ENCODE measurements at regions not wholly inside any gene's neighbourhood (a gene's known extent, or its start where the extent isn't known, plus 50 kb on each side); places are given as distances from the start of the nearest gene placed in this dataset.
"Not testable (repeated sequence)": the region's sequence is repeated elsewhere in the genome, so short reads cannot be mapped to it uniquely, and the experiment has no call there.

DNA sequence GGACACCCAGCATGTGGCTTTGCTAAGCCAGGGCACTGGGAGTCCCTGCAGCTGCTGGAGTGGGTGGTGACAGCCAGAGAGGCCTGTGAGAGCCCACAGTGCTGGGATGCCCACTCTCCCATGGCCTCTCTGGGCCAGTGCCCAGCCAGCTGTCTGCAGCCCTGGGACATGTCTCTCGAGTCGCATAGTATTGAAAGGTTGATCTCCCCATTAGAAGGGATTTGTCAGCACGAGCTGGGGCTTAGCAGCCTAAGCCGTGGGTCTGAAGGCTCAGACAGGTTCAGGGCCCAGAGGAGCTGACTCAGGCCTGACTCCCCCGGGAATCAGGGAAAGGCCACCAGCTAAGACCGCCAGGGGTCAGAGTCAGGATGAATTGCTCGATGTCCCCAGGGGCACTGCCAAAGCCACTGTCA is 53.5 kb downstream of the FOXD2 start:
- no peak for TF ChIP-seq CTCF (IDR thresholded peaks at IDR 0.05)
- H3K4me3 Mint-ChIP-seq (ENCODE audit: unreplicated experiment): no peak overlapping the region
- no peak for DNase-seq (ENCODE audit: extremely low spot score, unreplicated experiment)
- H3K36me3 Mint-ChIP-seq (ENCODE audit: unreplicated experiment): no peaks in the 10 kb centered on the region
- H3K9me3 Mint-ChIP-seq (ENCODE audit: unreplicated experiment): no peaks in the 10 kb centered on the region
- peaks cover 35% of the 10 kb centered on the region for H3K27me3 Mint-ChIP-seq (ENCODE audit: unreplicated experiment)
- no peaks in the 10 kb centered on the region for H3K4me1 Mint-ChIP-seq (ENCODE audit: unreplicated experiment)
- H3K27ac Mint-ChIP-seq (ENCODE audit: unreplicated experiment): no peak overlapping the region

DNA sequence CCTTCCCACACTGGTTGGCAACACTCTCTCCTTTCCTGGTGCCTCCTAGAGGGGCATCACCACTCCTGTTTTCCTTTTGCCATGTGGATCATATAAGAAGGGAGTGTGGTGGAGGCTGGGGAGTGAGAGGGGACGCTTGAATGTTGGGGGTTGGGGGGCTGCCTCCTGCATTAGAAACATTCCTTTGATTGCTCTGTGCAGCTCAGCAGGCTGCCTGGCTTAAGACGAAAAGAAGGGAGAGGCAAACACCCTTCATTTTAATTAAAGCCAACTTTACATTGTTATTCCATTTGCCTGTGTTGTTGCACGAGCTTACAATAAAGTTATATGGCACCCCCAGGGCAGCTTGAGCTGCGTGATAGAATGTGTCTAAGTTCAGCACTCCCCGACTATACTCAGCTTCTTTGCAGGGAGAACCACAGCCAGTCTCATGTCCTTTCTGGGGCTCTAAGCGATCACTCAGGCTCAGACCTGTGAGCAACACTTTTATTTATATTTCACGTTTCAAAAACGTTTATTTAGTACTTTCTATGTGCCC is 57.4 kb downstream of the FOXD2 start:
- no peak for TF ChIP-seq CTCF (IDR thresholded peaks at IDR 0.05)
- Mint-ChIP-seq H3K9me3 (ENCODE audit: unreplicated experiment) (no peaks in the 10 kb centered on the region), H3K4me1 (ENCODE audit: unreplicated experiment) (no peaks in the 10 kb centered on the region), H3K27me3 (ENCODE audit: unreplicated experiment) (peaks cover 59% of the 10 kb centered on the region), H3K36me3 (ENCODE audit: unreplicated experiment) (no peaks in the 10 kb centered on the region), H3K27ac (ENCODE audit: unreplicated experiment) (no peak overlapping the region), H3K4me3 (ENCODE audit: unreplicated experiment) (no peak overlapping the region)
- DNase-seq (ENCODE audit: extremely low spot score, unreplicated experiment): no peak

DNA sequence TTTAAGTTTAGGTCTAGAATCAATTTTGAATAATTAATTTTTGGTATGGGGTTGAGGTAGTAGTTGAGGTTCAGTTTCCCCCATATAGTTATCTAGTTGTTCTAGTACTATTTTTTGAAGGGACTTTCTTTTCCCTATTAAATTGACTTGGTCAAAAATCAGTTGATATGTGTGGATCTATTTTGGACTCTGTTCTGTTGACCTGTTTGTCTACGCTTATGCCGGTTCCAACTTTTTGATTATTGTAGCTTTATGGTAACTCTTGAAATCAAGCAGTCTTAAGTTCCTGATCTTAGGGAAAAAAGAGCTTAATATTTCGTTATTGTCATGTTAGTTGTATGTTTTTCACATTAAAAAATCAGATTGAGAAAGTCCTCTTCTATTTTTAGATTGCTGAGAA is 60.7 kb downstream of the FOXD2 start:
- Mint-ChIP-seq H3K9me3 (ENCODE audit: unreplicated experiment) (no peaks in the 10 kb centered on the region), H3K4me1 (ENCODE audit: unreplicated experiment) (no peaks in the 10 kb centered on the region), H3K27me3 (ENCODE audit: unreplicated experiment) (peaks cover 67% of the 10 kb centered on the region), H3K36me3 (ENCODE audit: unreplicated experiment) (no peaks in the 10 kb centered on the region), H3K4me3 (ENCODE audit: unreplicated experiment) (no peak overlapping the region), H3K27ac (ENCODE audit: unreplicated experiment) (no peak overlapping the region)
- TF ChIP-seq CTCF (IDR thresholded peaks at IDR 0.05): no peak
- no peak for DNase-seq (ENCODE audit: extremely low spot score, unreplicated experiment)

GRCh38 chr1:47501069-47501468 is 63.2 kb downstream of the FOXD2 start:
- no peaks in the 10 kb centered on the region for H3K4me1 Mint-ChIP-seq (ENCODE audit: unreplicated experiment)
- H3K27ac Mint-ChIP-seq (ENCODE audit: unreplicated experiment): no peak overlapping the region
- peaks cover 62% of the 10 kb centered on the region for H3K27me3 Mint-ChIP-seq (ENCODE audit: unreplicated experiment)
- no peaks in the 10 kb centered on the region for H3K9me3 Mint-ChIP-seq (ENCODE audit: unreplicated experiment)
- DNase-seq (ENCODE audit: extremely low spot score, unreplicated experiment): no peak
- H3K36me3 Mint-ChIP-seq (ENCODE audit: unreplicated experiment): no peaks in the 10 kb centered on the region
- TF ChIP-seq CTCF (IDR thresholded peaks at IDR 0.05): no peak
- no peak overlapping the region for H3K4me3 Mint-ChIP-seq (ENCODE audit: unreplicated experiment)

GRCh38 chr1:47502746-47503370 is 65.0 kb downstream of the FOXD2 start:
- H3K27me3 Mint-ChIP-seq (ENCODE audit: unreplicated experiment): peaks cover 66% of the 10 kb centered on the region

GRCh38 chr1:47504840-47505239 is 67.0 kb downstream of the FOXD2 start:
- not testable (repeated sequence) for H3K36me3 Mint-ChIP-seq (ENCODE audit: unreplicated experiment); H3K27ac Mint-ChIP-seq (ENCODE audit: unreplicated experiment); DNase-seq (ENCODE audit: extremely low spot score, unreplicated experiment); H3K9me3 Mint-ChIP-seq (ENCODE audit: unreplicated experiment); H3K4me3 Mint-ChIP-seq (ENCODE audit: unreplicated experiment); H3K4me1 Mint-ChIP-seq (ENCODE audit: unreplicated experiment)
- H3K27me3 Mint-ChIP-seq (ENCODE audit: unreplicated experiment): peaks cover 55% of the 10 kb centered on the region

More at GRCh38 chr1:47502746-47503370, 65.0 kb downstream of the FOXD2 start:
- H3K36me3 Mint-ChIP-seq (ENCODE audit: unreplicated experiment): no peaks in the 10 kb centered on the region
- no peak overlapping the region for H3K27ac Mint-ChIP-seq (ENCODE audit: unreplicated experiment)
- no peaks in the 10 kb centered on the region for H3K9me3 Mint-ChIP-seq (ENCODE audit: unreplicated experiment)
- no peak overlapping the region for H3K4me3 Mint-ChIP-seq (ENCODE audit: unreplicated experiment)
- H3K4me1 Mint-ChIP-seq (ENCODE audit: unreplicated experiment): no peaks in the 10 kb centered on the region
- no peak for DNase-seq (ENCODE audit: extremely low spot score, unreplicated experiment)
- no peak for TF ChIP-seq CTCF (IDR thresholded peaks at IDR 0.05)
